H9 (cell line): ENCODE measurements at regions not wholly inside any gene's neighbourhood (a gene's known extent, or its start where the extent isn't known, plus 50 kb on each side); places are given as distances from the start of the nearest gene placed in this dataset.

ENCODE experiments used
- DNase-seq: peaks from one replicate; pipeline ENCODE4 v3.0.0-alpha.2; 2017
- H2AFZ ChIP-seq: one replicate; pipeline ENCODE4 v1.6.1; 2013; ENCODE audit warnings: mild to moderate bottlenecking, low read length, control low read depth, moderate library complexity
- H2AK5ac ChIP-seq: 2 replicates; pipeline ENCODE4 v1.6.1; 2013; ENCODE audit warnings: low read length, control low read depth, mixed read lengths; ENCODE audit not compliant: insufficient read length
- H2BK120ac ChIP-seq: one replicate; pipeline ENCODE4 v1.6.1; 2013; ENCODE audit warnings: low read depth, mild to moderate bottlenecking, low read length, control low read depth, inconsistent platforms; ENCODE audit not compliant: poor library complexity, severe bottlenecking
- H2BK12ac ChIP-seq: 2 replicates; pipeline ENCODE4 v1.6.1; 2013; ENCODE audit warnings: low read length, control low read depth, mixed read lengths, low read depth; ENCODE audit not compliant: insufficient read length
- H2BK15ac ChIP-seq: 2 replicates; pipeline ENCODE4 v1.6.1; 2013; ENCODE audit warnings: low read depth, low read length, control low read depth
- H2BK20ac ChIP-seq: one replicate; pipeline ENCODE4 v1.6.1; 2013; ENCODE audit warnings: low read depth, mild to moderate bottlenecking, low read length, control low read depth, inconsistent platforms; ENCODE audit not compliant: poor library complexity, severe bottlenecking
- H2BK5ac ChIP-seq: 2 replicates; pipeline ENCODE4 v1.6.1; 2013; ENCODE audit warnings: low read length, control low read depth, mixed read lengths; ENCODE audit not compliant: insufficient read length
- H3K14ac ChIP-seq: 2 replicates; pipeline ENCODE4 v1.6.1; 2013; ENCODE audit warnings: low read length, control low read depth; ENCODE audit not compliant: insufficient read depth
- H3K18ac ChIP-seq: 2 replicates; pipeline ENCODE4 v1.6.1; 2013; ENCODE audit warnings: low read depth, mild to moderate bottlenecking, mixed read lengths, low read length, control low read depth; ENCODE audit not compliant: insufficient read length
- H3K23ac ChIP-seq: 2 replicates; pipeline ENCODE4 v1.6.1; 2013; ENCODE audit warnings: low read length, control low read depth, mixed read lengths, low read depth; ENCODE audit not compliant: insufficient read length
- H3K23me2 ChIP-seq: 2 replicates; pipeline ENCODE4 v1.6.1; 2013; ENCODE audit warnings: low read depth, mild to moderate bottlenecking, mixed read lengths, low read length, control low read depth; ENCODE audit not compliant: insufficient read length, poor library complexity, severe bottlenecking
- H3K27ac ChIP-seq: 2 replicates; pipeline ENCODE4 v1.5.1; 2013; ENCODE audit warnings: low read length, control low read depth, mixed read lengths, low read depth; ENCODE audit not compliant: insufficient read length
- H3K27me3 ChIP-seq: 2 replicates; pipeline ENCODE4 v1.6.1; 2013; ENCODE audit warnings: low read length, control low read depth, inconsistent platforms; ENCODE audit not compliant: insufficient read depth
- H3K4ac ChIP-seq: 2 replicates; pipeline ENCODE4 v1.6.1; 2013; ENCODE audit warnings: low read depth, mild to moderate bottlenecking, control low read depth, inconsistent platforms, low read length, moderate library complexity
- H3K4me1 ChIP-seq: 2 replicates; pipeline ENCODE4 v1.6.1; 2013; ENCODE audit warnings: low read length, control low read depth, inconsistent platforms; ENCODE audit not compliant: insufficient read depth
- H3K4me2 ChIP-seq: 2 replicates; pipeline ENCODE4 v1.6.1; 2013; ENCODE audit warnings: low read length, control low read depth, mixed read lengths; ENCODE audit not compliant: insufficient read length, insufficient read depth
- H3K56ac ChIP-seq: 2 replicates; pipeline ENCODE4 v1.6.1; 2013; ENCODE audit warnings: low read depth, mild to moderate bottlenecking, mixed read lengths, low read length, control low read depth; ENCODE audit not compliant: insufficient read length
- H3K79me1 ChIP-seq: 2 replicates; pipeline ENCODE4 v1.6.1; 2013; ENCODE audit warnings: low read depth, mild to moderate bottlenecking, moderate library complexity, low read length, control low read depth, inconsistent platforms; ENCODE audit not compliant: insufficient read depth, poor library complexity, severe bottlenecking
- H3K79me2 ChIP-seq: 2 replicates; pipeline ENCODE4 v1.6.1; 2013; ENCODE audit warnings: low read length, control low read depth, inconsistent platforms; ENCODE audit not compliant: insufficient read depth
- H3K9ac ChIP-seq: 2 replicates; pipeline ENCODE4 v1.6.1; 2013; ENCODE audit warnings: low read length, control low read depth, mixed read lengths; ENCODE audit not compliant: insufficient read length; ENCODE audit errors: extremely low read depth
- H3K9me3 ChIP-seq: one replicate; pipeline ENCODE4 v1.6.1; 2013; ENCODE audit warnings: low read depth, low read length, inconsistent platforms; ENCODE audit not compliant: control insufficient read depth
- H3T11ph ChIP-seq: one replicate; pipeline ENCODE4 v1.6.1; 2013; ENCODE audit warnings: mild to moderate bottlenecking, low read length, control low read depth, inconsistent platforms
- H4K20me1 ChIP-seq: one replicate; pipeline ENCODE4 v1.6.1; 2013; ENCODE audit not compliant: control insufficient read depth, insufficient read length, insufficient read depth
- H4K5ac ChIP-seq: 2 replicates; pipeline ENCODE4 v1.6.1; 2013; ENCODE audit warnings: low read depth, mild to moderate bottlenecking, mixed read lengths, low read length, control low read depth; ENCODE audit not compliant: insufficient read length
- H4K8ac ChIP-seq: replicated peaks from 2 replicates; pipeline ENCODE4 v1.6.1; 2013; ENCODE audit warnings: low read length, control low read depth, mixed read lengths, low read depth; ENCODE audit not compliant: insufficient read length
- H4K91ac ChIP-seq: 2 replicates; pipeline ENCODE4 v1.6.1; 2013; ENCODE audit warnings: low read depth, mild to moderate bottlenecking, moderate library complexity, mixed read lengths, low read length, control low read depth; ENCODE audit not compliant: insufficient read length
- H3K27ac Mint-ChIP-seq, 3 experiments: 2 replicates in 2 of 3; 3 replicates in 1 of 3; pipeline ENCODE4 v1.8.0; 2020 to 2021; ENCODE audit warnings: mixed read lengths in 3 of 3, mild to moderate bottlenecking in 1 of 3, moderate library complexity in 1 of 3
- H3K27me3 Mint-ChIP-seq: 2 replicates; pipeline ENCODE4 v1.8.0; 2021; ENCODE audit warnings: low read depth, mild to moderate bottlenecking, moderate library complexity, mixed read lengths
- H3K36me3 Mint-ChIP-seq, 3 experiments: 2 replicates in 2 of 3; 3 replicates in 1 of 3; pipeline ENCODE4 v1.8.0; 2020 to 2021; ENCODE audit warnings: low read depth in 3 of 3, mixed read lengths in 3 of 3; ENCODE audit not compliant: insufficient read depth in 1 of 3
- H3K4me1 Mint-ChIP-seq, 2 experiments: 2 replicates each; pipeline ENCODE4 v1.8.0; 2020; ENCODE audit warnings: mixed read lengths in 2 of 2
- H3K4me3 Mint-ChIP-seq, 2 experiments: 2 replicates in 1 of 2; 3 replicates in 1 of 2; pipeline ENCODE4 v1.8.0; 2020 to 2021; ENCODE audit warnings: mild to moderate bottlenecking in 2 of 2, mixed read lengths in 2 of 2, moderate library complexity in 1 of 2
- H3K9me3 Mint-ChIP-seq, 2 experiments: 2 replicates in 1 of 2; 3 replicates in 1 of 2; pipeline ENCODE4 v1.8.0; 2020; ENCODE audit warnings: mild to moderate bottlenecking in 2 of 2, mixed read lengths in 2 of 2, moderate library complexity in 1 of 2
- WGBS: extraction: QIAGEN DNeasy Blood & Tissue Kit; methylation state at CpG from one replicate; pipeline ENCODE4 v1.1.7; 2013; ENCODE audit warnings: missing lambda C conversion rate, low lambda C conversion rate, mixed read lengths; ENCODE audit not compliant: insufficient read length; ENCODE audit errors: extremely low coverage; 5-methylcytosine and 5-hydroxymethylcytosine counted together
- TF ChIP-seq, protein P1 (sequence below): fragments of 200-600 bp; sonication (generic); conservative IDR thresholded peaks from 3 replicates; pipeline ENCODE4 v1.8.0; 2021; ENCODE audit warnings: antibody characterized with exemption, mild to moderate bottlenecking

- no peak overlapping the region for H4K5ac ChIP-seq
- no peak overlapping the region for H2BK20ac ChIP-seq
- no peak overlapping the region for H3K4me2 ChIP-seq
- H3K79me1 ChIP-seq = no peaks in the 10 kb centered on the region
- Mint-ChIP-seq H3K27me3 (no peaks in the 10 kb centered on the region), H3K4me1 (peaks cover 9% of the 10 kb centered on the region in 2 experiments), H3K27ac (no peak overlapping the region), H3K36me3 (no peaks in the 10 kb centered on the region; a peak in 1 of 7 replicates), H3K4me3 (no peak overlapping the region), H3K9me3 (peaks cover 0 to 3% of the 10 kb centered on the region in 2 experiments; a peak in 1 of 5 replicates)
- no peak overlapping the region for H3K18ac ChIP-seq
- no peak overlapping the region for H4K8ac ChIP-seq
- no peak overlapping the region for H3K56ac ChIP-seq
- H3K14ac ChIP-seq = no peak overlapping the region
- no peak overlapping the region for H3T11ph ChIP-seq
- H4K20me1 ChIP-seq = no peaks in the 10 kb centered on the region
- H3K9ac ChIP-seq = no peak overlapping the region
- H3K4me1 ChIP-seq = peaks cover 2% of the 10 kb centered on the region; the same call in 1 of the 2 replicates
- no CpG with 5 or more reads among the region's 1 CpG for WGBS
- no peak overlapping the region for H3K23ac ChIP-seq
- H2BK120ac ChIP-seq = no peak overlapping the region
- H4K91ac ChIP-seq = no peak overlapping the region
- H3K27ac ChIP-seq = no peak overlapping the region
- H3K4ac ChIP-seq = no peak overlapping the region
- no peaks in the 10 kb centered on the region for H3K23me2 ChIP-seq
- DNase-seq = no peak
- H3K79me2 ChIP-seq = no peaks in the 10 kb centered on the region
- TF ChIP-seq, protein P1, sequence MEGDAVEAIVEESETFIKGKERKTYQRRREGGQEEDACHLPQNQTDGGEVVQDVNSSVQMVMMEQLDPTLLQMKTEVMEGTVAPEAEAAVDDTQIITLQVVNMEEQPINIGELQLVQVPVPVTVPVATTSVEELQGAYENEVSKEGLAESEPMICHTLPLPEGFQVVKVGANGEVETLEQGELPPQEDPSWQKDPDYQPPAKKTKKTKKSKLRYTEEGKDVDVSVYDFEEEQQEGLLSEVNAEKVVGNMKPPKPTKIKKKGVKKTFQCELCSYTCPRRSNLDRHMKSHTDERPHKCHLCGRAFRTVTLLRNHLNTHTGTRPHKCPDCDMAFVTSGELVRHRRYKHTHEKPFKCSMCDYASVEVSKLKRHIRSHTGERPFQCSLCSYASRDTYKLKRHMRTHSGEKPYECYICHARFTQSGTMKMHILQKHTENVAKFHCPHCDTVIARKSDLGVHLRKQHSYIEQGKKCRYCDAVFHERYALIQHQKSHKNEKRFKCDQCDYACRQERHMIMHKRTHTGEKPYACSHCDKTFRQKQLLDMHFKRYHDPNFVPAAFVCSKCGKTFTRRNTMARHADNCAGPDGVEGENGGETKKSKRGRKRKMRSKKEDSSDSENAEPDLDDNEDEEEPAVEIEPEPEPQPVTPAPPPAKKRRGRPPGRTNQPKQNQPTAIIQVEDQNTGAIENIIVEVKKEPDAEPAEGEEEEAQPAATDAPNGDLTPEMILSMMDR = no peak
- no peak overlapping the region for H2AK5ac ChIP-seq
- no peak overlapping the region for H2BK12ac ChIP-seq
- H2BK5ac ChIP-seq = no peak overlapping the region
- no peak overlapping the region for H2AFZ ChIP-seq
- no peaks in the 10 kb centered on the region for H3K27me3 ChIP-seq
- no peaks in the 10 kb centered on the region for H3K9me3 ChIP-seq
- no peak overlapping the region for H2BK15ac ChIP-seq
Observed at GRCh38 chr21:27495836-27496235, 528.9 kb upstream of the ADAMTS5 start.
